Activated naive CD8-positive, alpha-beta T cell treated with anti-CD3 and anti-CD28 coated beads, Interleukin-2, amount 50 U/mL, for 24 hours (primary cell): ENCODE measurements at regions not wholly inside any gene's neighbourhood (a gene's known extent, or its start where the extent isn't known, plus 50 kb on each side); places are given as distances from the start of the nearest gene placed in this dataset.

Experiments
- ATAC-seq: fragments of 150-1000 bp; cut with Tn5 transposase; one replicate; pipeline ENCODE4 v1.10.0; 2021
- DNase-seq: peaks from one replicate; pipeline ENCODE4 v3.0.0; 2021
- H3K27ac Mint-ChIP-seq: one replicate; pipeline ENCODE4 v1.8.0; 2021; ENCODE audit warnings: mild to moderate bottlenecking, mixed read lengths
- H3K27me3 Mint-ChIP-seq: one replicate; pipeline ENCODE4 v1.8.0; 2021; ENCODE audit warnings: mixed read lengths
- H3K36me3 Mint-ChIP-seq: one replicate; pipeline ENCODE4 v1.8.0; 2021; ENCODE audit warnings: low read depth, mixed read lengths
- H3K4me1 Mint-ChIP-seq: one replicate; pipeline ENCODE4 v1.8.0; 2021; ENCODE audit warnings: mixed read lengths
- H3K4me3 Mint-ChIP-seq: one replicate; pipeline ENCODE4 v1.8.0; 2021; ENCODE audit warnings: mild to moderate bottlenecking, moderate library complexity, mixed read lengths
- H3K9me3 Mint-ChIP-seq: one replicate; pipeline ENCODE4 v1.8.0; 2021; ENCODE audit warnings: mixed read lengths

DNA sequence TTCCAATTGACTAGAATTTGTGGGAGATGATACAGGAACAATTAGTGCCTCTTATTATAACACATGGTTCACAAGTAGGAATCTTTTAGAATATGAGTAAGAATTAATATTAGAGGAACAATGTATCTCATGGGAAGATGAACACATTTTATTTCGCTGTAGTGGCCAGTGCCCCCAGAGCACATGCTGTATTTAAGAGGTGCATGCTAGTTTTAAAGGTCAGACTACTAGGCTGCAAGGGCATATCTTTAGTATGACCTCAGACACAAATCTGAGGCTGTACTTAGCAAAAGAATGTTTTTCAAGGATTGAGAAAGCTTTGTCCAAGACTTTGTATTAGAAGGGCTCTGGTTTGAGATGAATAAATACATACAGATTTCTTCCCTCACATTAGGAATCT is 586.9 kb downstream of the CCER1 start:
- Mint-ChIP-seq H3K4me3 (no peak overlapping the region), H3K36me3 (no peaks in the 10 kb centered on the region), H3K9me3 (no peaks in the 10 kb centered on the region), H3K4me1 (no peaks in the 10 kb centered on the region), H3K27ac (no peak overlapping the region), H3K27me3 (no peaks in the 10 kb centered on the region)
- DNase-seq (no peak), ATAC-seq (no peak)

DNA sequence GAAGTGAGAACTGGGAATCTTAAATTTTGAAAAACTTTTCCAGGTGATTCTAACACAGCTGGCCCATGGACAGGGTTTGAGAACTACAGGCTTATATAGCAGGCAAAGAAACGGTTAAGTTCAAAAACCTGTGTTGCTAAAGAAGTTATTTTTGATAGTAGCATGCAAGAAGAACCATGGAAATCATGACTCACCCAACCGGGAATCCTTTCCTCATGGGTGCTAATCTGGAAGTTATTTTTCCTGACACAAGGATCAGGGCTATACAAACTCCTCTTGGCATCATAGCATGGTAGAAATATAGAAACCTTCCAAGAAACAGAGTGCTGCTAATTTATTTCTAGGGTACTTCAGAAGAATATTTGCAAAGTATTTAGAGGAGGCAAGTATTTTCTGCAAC is 588.7 kb downstream of the CCER1 start:
- DNase-seq (no peak), ATAC-seq (no peak)
- no peak overlapping the region for H3K4me3 Mint-ChIP-seq
- no peaks in the 10 kb centered on the region for H3K4me1 Mint-ChIP-seq
- H3K27me3 Mint-ChIP-seq: no peaks in the 10 kb centered on the region
- no peaks in the 10 kb centered on the region for H3K9me3 Mint-ChIP-seq
- H3K36me3 Mint-ChIP-seq: no peaks in the 10 kb centered on the region
- no peak overlapping the region for H3K27ac Mint-ChIP-seq

DNA sequence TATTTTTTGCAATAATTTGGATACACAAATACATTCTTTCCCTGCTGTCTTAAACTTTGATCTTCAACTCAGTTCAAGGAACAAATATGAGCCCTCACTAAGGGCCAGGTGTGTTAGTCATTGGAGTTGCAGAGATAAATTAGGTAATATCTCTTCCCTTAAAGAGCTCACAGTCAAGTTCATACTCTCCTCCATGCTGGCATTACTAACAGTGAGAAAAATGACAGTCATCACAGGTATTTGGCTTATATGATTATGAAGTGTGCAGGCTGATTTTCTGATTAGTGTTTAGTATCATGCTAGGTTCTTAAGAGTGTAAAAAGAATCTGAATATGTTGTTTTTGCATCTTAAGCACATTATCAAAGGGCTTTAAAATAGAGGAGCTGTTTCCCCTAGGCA is 594.7 kb downstream of the CCER1 start:
- H3K4me3 Mint-ChIP-seq: no peak overlapping the region
- H3K27me3 Mint-ChIP-seq: peaks cover 2% of the 10 kb centered on the region
- H3K4me1 Mint-ChIP-seq: no peaks in the 10 kb centered on the region
- H3K9me3 Mint-ChIP-seq: no peaks in the 10 kb centered on the region
- H3K36me3 Mint-ChIP-seq: no peaks in the 10 kb centered on the region
- DNase-seq (no peak), ATAC-seq (no peak)
- no peak overlapping the region for H3K27ac Mint-ChIP-seq

DNA sequence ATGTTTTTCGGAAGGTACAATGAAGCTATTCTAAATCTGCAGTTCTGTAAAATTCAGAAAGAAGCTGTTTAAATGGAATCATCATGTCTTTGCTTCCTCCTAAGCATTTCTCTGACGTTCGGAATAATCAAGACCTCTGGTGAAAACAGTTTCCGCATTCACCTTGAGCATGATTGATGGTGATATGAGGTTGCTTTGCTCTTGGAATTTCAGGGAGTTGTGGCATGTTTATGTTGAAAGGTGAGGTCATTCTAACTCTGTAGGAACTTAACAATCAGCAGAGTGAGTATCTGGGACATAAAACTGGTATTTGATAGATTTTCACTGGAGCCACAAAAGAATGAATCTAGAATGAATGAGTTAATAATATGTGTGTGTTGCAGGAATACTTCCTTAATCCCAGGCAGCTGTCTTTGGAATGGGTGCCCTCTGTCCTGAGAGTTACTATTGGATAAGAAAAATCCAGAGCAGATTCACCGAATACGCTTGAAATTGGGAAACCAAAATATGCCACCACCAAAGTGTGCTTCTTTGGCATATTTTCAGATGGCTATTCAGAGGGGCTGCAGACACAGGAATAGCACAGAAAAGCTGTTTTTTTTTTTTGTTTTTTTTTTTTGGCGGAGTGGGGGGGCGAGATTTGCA is 599.1 kb downstream of the CCER1 start:
- DNase-seq (no peak), ATAC-seq (no peak)
- no peaks in the 10 kb centered on the region for H3K36me3 Mint-ChIP-seq
- H3K4me3 Mint-ChIP-seq: no peak overlapping the region
- peaks cover 6% of the 10 kb centered on the region for H3K9me3 Mint-ChIP-seq
- peaks cover 2% of the 10 kb centered on the region for H3K27me3 Mint-ChIP-seq
- H3K27ac Mint-ChIP-seq: no peak overlapping the region
- no peaks in the 10 kb centered on the region for H3K4me1 Mint-ChIP-seq

DNA sequence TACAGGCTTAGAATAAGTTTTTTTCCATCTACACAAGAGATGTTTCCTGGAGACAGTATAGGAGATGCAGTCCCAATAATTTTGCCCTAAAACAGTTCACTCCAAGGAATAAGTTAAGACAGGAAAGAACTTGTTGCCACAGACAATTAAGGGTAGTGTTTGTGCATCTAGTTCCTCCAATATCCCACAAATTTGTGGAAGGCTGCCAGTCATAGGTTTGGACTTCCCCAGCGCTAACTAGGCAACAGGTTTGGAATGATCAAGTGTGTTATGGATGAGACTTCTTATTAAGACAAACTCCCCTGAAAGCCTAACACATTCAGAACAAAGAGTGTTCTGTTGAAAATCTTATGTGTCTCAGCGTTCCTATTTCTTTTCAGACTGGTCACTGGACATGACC is 611.0 kb downstream of the CCER1 start:
- ATAC-seq: no peak
- no peaks in the 10 kb centered on the region for H3K9me3 Mint-ChIP-seq
- no peak overlapping the region for H3K4me3 Mint-ChIP-seq
- DNase-seq: no peak
- H3K4me1 Mint-ChIP-seq: no peaks in the 10 kb centered on the region
- no peak overlapping the region for H3K27ac Mint-ChIP-seq
- no peaks in the 10 kb centered on the region for H3K27me3 Mint-ChIP-seq
- H3K36me3 Mint-ChIP-seq: no peaks in the 10 kb centered on the region

DNA sequence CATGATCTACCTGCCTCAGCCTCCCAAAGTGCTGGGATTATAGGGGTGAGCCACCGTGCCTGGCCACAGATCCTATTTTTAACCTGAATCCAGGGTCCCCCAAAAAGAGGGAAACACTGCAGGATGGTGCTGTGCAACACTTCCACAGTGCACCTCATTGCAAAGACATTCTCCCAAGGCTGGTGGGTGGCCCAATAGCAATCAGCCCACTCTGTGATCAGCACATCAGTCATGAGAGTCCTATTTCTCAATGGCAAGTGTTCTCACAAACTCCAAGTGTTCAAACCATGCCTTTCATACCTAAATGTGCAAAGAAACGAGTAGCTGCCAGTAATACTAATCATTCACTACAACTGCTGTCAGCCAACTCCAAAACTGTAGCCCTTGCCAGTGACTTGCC is 612.9 kb downstream of the CCER1 start:
- Mint-ChIP-seq H3K27ac (no peak overlapping the region), H3K4me3 (no peak overlapping the region), H3K4me1 (no peaks in the 10 kb centered on the region), H3K9me3 (no peaks in the 10 kb centered on the region), H3K27me3 (no peaks in the 10 kb centered on the region), H3K36me3 (no peaks in the 10 kb centered on the region)
- DNase-seq: no peak
- ATAC-seq: no peak

DNA sequence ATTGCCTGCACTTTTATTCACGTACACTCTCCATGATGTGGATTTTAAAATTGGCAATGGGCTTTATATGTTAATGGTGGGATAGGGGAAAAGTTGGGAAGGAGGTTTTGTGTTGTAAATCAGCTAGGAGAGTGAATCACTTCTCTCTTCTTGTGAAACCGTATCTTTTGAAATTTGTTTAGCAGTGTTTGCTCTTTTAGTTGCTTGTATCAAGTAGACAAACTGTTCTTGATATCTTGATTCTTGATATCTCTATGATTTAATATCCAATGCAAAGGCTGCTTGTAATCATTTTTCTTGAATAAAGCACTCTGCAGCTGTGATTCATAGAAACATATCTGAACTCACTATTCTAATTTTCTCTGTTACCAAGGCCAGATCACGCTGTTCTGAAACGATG is 615.1 kb downstream of the CCER1 start:
- no peaks in the 10 kb centered on the region for H3K36me3 Mint-ChIP-seq
- no peaks in the 10 kb centered on the region for H3K4me1 Mint-ChIP-seq
- H3K27ac Mint-ChIP-seq: no peak overlapping the region
- H3K4me3 Mint-ChIP-seq: no peak overlapping the region
- DNase-seq (no peak), ATAC-seq (no peak)
- no peaks in the 10 kb centered on the region for H3K27me3 Mint-ChIP-seq
- no peaks in the 10 kb centered on the region for H3K9me3 Mint-ChIP-seq

DNA sequence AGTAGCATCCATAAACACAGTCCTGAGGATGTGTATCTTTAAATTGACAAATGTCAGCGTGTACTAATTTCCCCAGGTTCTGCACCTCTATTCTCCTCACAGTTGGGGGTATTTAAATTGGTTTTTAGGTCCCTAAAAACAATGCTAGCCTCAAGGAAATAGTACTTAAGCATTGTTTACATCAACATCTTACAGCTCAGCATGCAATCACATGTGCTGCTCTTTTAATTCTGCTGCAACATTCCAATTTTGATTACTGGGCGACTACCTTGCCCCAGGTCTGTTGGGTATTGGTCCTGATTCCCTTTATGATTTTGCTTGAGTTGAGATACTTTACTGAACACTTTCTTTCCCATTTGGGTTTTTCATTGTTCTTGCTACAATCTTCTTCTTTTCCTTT is 616.6 kb downstream of the CCER1 start:
- Mint-ChIP-seq H3K27me3 (no peaks in the 10 kb centered on the region), H3K27ac (no peak overlapping the region)

DNA sequence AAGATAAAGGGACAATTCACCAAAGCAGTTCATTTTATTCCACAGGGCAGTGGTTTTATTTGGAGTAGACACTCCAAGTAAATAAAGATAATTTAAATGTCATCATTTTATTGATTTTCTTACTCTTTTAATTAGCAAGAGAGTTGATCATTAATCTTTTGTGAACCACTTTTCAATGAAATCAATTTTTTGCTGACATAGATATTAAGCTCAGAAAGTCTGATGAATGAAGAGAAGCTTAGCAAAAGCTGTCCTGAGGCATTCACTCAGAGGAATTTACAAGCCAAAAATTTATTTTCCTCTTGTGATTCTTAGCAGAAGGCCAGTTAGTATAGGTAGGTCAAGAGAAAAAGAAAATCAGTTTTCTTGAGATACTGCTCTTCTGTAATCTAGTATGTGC is 618.0 kb downstream of the CCER1 start:
- Mint-ChIP-seq H3K27ac (no peak overlapping the region), H3K27me3 (no peaks in the 10 kb centered on the region), H3K9me3 (no peaks in the 10 kb centered on the region), H3K4me3 (no peak overlapping the region), H3K4me1 (no peaks in the 10 kb centered on the region), H3K36me3 (no peaks in the 10 kb centered on the region)
- DNase-seq (no peak), ATAC-seq (no peak)

More for the DNA sequence above, 616.6 kb downstream of the CCER1 start:
- Mint-ChIP-seq H3K36me3 (no peaks in the 10 kb centered on the region), H3K9me3 (no peaks in the 10 kb centered on the region), H3K4me3 (no peak overlapping the region), H3K4me1 (no peaks in the 10 kb centered on the region)
- DNase-seq: no peak
- ATAC-seq: no peak

DNA sequence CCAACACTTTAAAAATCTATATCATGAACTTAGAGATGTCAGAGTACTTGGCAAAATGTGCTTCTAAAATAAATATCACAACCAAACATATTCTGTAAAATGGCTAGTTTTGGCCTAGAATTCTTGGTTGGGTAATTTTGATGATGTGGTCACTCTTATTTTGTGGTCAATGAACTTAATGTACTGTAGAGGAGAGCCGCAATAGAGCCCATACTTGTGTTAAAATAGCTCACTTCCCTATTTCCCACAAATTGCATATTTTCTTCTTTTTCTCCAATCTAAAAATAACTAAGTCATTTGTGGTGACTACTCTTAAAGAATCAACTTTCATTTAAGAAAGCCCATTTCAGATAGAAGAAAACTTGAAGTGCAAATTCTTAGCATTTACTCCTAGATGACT is 619.4 kb downstream of the CCER1 start:
- Mint-ChIP-seq H3K27ac (no peak overlapping the region), H3K9me3 (no peaks in the 10 kb centered on the region)
- ATAC-seq: no peak

DNA sequence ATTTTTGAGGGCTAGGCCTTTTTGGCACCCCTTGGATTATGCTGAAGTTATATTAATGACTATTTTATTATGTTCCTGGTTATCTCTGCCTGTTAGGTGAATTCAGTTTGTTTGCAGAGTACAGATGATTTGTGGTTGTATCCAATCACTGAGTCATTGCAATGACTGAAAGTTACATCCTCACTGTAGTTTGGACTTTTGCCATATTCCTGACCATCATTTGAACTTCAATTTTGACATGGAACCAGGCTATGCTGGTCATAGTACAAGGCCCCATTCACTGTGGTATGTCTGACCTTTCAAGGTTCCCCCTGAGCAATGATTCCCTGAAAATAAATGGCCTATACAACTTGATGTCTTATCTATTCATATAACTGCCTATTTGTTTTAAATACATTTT is 621.0 kb downstream of the CCER1 start:
- Mint-ChIP-seq H3K4me3 (no peak overlapping the region), H3K4me1 (no peaks in the 10 kb centered on the region), H3K27ac (no peak overlapping the region), H3K27me3 (no peaks in the 10 kb centered on the region), H3K9me3 (no peaks in the 10 kb centered on the region), H3K36me3 (no peaks in the 10 kb centered on the region)
- ATAC-seq (no peak), DNase-seq (no peak)

More for the DNA sequence above, 619.4 kb downstream of the CCER1 start:
- no peaks in the 10 kb centered on the region for H3K27me3 Mint-ChIP-seq
- no peak for DNase-seq
- no peak overlapping the region for H3K4me3 Mint-ChIP-seq
- H3K4me1 Mint-ChIP-seq: no peaks in the 10 kb centered on the region
- no peaks in the 10 kb centered on the region for H3K36me3 Mint-ChIP-seq

DNA sequence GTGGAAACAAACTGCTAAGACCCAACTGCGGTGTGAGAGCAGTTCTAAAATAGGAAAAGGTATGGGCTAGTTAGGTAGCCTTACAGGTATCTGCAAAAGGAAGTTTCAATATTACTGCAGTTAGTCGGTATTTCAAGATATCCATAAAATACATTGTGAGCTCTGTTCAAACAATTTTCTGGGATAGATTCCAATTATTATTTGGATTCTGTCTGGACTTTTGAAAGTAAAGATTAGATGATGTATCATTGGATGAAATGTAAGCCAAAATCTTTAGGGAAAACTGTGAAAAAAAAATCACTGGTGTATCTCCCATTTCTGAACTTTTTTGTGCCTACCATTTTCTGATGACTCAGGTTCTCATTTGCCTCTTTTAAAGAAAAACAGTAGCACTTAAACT is 621.6 kb downstream of the CCER1 start:
- H3K36me3 Mint-ChIP-seq: no peaks in the 10 kb centered on the region
- ATAC-seq (no peak), DNase-seq (no peak)
- H3K9me3 Mint-ChIP-seq: no peaks in the 10 kb centered on the region
- no peaks in the 10 kb centered on the region for H3K4me1 Mint-ChIP-seq
- no peak overlapping the region for H3K27ac Mint-ChIP-seq
- no peaks in the 10 kb centered on the region for H3K27me3 Mint-ChIP-seq
- no peak overlapping the region for H3K4me3 Mint-ChIP-seq

DNA sequence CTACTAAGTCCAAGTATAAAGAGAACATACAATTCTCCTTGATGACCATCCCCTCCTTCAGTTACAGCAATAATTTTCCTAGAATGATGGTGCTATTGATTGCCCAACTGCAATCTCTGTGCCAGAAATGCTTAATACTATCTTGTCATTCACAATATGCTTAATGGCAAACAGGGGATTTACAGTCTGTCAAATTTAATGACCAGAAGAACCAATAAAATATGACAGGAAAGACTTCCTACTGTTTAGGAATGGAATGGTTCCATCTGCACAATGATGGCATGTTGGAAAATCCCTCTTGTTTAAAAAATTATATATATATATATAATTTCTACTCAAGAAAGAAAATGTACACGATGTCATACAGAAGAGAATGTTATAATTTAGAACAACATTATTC is 623.2 kb downstream of the CCER1 start:
- no peaks in the 10 kb centered on the region for H3K27me3 Mint-ChIP-seq
- no peaks in the 10 kb centered on the region for H3K4me1 Mint-ChIP-seq
- H3K4me3 Mint-ChIP-seq: no peak overlapping the region
- no peak overlapping the region for H3K27ac Mint-ChIP-seq
- no peaks in the 10 kb centered on the region for H3K9me3 Mint-ChIP-seq
- no peak for DNase-seq
- no peaks in the 10 kb centered on the region for H3K36me3 Mint-ChIP-seq
- no peak for ATAC-seq

DNA sequence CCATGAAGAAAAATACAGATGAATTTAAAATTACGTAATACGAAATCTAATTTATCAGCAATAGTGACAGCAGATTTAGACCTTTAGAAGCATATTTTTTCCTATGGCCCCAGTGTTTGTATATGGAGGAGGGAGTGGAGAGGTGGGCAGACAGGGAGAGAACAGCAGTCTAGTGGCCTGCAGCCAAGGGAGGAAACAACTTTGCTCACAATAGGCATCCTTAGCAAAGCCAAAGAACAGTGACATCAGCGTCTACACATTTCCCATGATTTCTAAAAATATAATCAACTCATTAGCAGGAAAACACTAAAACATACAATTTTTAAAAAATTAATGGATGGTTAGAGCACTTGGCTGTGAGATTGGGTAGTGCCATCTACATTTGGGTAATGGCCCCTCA is 622.6 kb upstream of the ATP2B1 start:
- H3K27ac Mint-ChIP-seq: no peak overlapping the region
- no peak overlapping the region for H3K4me3 Mint-ChIP-seq
- no peak for ATAC-seq

DNA sequence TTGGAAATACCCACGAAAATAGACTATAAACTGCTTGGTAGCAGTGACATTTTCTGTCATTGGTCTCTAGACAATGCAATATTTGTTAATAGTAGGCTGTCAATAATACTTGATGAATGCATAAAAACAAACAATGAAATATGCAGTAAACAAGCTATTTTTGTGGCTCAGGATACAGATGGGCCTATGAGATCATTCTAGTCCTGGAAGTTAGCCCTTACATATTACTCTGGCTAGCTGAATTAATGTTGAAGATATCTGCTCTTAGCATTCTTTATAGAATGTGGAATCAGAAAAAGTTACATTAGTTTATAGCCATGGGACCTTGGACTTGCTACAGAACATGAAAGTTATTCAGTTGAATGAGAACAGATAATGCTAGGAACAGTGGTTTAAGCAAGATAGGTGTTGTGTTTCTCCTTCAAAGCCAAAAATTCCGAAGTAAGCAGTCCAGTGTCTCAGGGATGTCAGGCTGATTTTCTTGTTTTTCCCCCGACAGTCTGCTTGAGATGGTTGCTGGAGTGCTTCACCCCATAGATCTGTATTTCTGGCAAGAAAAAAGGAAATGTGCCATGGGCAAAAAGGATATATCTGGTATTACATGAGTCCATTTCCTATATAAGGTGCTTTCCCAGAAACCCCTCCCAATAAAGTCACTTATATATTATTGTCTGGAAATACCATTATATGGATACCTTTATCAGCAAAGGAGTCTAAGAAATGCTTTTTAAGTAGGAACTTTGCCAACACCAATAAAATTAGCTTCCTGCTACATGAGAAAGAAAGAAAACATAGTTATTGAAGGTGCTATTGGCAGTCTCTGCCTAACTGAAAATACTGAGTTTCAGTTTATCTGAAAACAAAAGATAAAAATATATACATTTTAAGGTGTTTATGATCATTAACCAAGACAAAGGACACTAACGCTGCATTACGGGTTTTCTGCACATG is 619.4 kb upstream of the ATP2B1 start:
- Mint-ChIP-seq H3K4me1 (no peaks in the 10 kb centered on the region), H3K9me3 (no peaks in the 10 kb centered on the region), H3K4me3 (no peak overlapping the region), H3K27ac (no peak overlapping the region), H3K36me3 (no peaks in the 10 kb centered on the region), H3K27me3 (no peaks in the 10 kb centered on the region)
- DNase-seq: no peak
- ATAC-seq: no peak

More for the DNA sequence above, 622.6 kb upstream of the ATP2B1 start:
- H3K36me3 Mint-ChIP-seq: no peaks in the 10 kb centered on the region
- no peaks in the 10 kb centered on the region for H3K27me3 Mint-ChIP-seq
- DNase-seq: no peak
- H3K9me3 Mint-ChIP-seq: no peaks in the 10 kb centered on the region
- no peaks in the 10 kb centered on the region for H3K4me1 Mint-ChIP-seq
